GM23248 (cell line): ENCODE measurements at regions not wholly inside any gene's neighbourhood (a gene's known extent, or its start where the extent isn't known, plus 50 kb on each side); places are given as distances from the start of the nearest gene placed in this dataset.

Source experiments
- EZH2 ChIP-seq: fragments of 200-600 bp; sonication (generic); IDR thresholded peaks from 2 replicates; pipeline ENCODE4 v1.6.1; 2018; ENCODE audit warnings: antibody characterized with exemption, mild to moderate bottlenecking; ENCODE audit not compliant: insufficient read depth, poor library complexity, severe bottlenecking
- EZH2phosphoT487 ChIP-seq: fragments of 200-600 bp; sonication (generic); IDR thresholded peaks from 2 replicates; pipeline ENCODE4 v1.6.1; 2018; ENCODE audit warnings: antibody characterized with exemption, moderate library complexity, mild to moderate bottlenecking, low read depth; ENCODE audit not compliant: insufficient read depth

- TF ChIP-seq EZH2: no peak
- no peak for TF ChIP-seq EZH2phosphoT487
Measured at GRCh38 chr16:62752854-62753253, 716.6 kb upstream of the CDH8 start.
